NCI-H510A (cell line): ENCODE measurements at regions not wholly inside any gene's neighbourhood (a gene's known extent, or its start where the extent isn't known, plus 50 kb on each side); places are given as distances from the start of the nearest gene placed in this dataset.

Source experiments
- DNase-seq: peaks from one replicate; lab custom pipeline; 2025; lab: John Stamatoyannopoulos, UW

DNA sequence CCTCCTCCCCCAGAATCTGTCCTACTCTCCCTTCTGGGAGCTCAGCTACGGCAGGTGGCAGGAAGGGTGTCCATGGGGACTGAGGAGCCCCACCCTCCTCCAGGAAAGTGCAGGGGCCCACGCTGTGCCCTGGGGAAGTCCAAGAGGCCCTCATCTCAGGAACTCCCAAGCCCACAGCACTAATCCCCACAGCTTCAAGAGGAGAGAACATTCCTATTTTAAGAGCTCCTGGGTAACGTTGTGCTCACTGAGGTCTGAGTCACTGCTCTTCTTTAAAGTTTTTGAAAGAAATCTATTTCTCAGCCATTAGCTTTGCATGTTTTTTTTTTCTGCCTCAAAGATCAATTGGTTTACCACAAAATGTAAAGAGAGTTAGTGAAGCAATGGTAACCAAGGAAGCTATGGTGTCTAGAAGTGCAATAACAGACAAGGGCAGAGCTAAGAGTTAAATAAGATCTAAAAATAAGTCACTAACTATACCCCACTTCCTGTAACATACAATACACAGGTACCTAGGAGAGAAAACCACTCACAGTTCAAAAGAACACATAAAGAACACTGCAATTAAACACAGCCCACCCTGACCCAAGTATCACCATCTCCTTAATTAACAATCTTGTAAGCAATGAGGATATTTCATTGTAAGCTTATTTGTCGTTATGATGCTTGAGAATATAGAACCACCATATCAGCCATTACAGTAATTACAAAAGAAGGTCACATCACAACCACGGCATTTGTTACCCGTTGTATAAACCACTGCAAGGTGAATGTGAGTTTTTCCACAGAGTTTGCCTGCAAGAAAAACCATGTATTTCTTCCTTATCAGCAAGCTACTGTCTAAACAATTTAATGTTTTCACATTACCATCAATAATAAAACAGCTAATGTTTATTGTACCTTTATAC is 382.3 kb upstream of the SLC30A5 start:
- no peak for DNase-seq

DNA sequence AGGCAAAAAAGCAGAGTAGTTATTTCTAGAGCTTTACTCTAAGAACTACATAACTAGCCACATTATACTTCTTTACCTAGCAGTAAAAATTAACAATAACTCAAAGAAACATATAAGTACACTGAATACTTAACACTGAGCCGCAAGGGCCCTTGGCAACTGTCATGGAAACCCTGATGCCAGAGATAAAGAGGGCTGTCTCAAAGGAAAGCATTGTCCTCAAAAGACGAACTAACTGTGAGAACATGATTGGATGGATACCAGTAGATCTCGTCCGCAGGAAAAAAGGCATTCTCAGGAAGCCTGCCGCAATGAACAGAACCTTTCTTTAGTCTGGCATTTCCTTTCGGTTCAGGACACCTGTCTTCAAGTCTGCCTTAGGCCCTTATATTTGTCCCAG is 379.0 kb upstream of the SLC30A5 start:
- no peak for DNase-seq

DNA sequence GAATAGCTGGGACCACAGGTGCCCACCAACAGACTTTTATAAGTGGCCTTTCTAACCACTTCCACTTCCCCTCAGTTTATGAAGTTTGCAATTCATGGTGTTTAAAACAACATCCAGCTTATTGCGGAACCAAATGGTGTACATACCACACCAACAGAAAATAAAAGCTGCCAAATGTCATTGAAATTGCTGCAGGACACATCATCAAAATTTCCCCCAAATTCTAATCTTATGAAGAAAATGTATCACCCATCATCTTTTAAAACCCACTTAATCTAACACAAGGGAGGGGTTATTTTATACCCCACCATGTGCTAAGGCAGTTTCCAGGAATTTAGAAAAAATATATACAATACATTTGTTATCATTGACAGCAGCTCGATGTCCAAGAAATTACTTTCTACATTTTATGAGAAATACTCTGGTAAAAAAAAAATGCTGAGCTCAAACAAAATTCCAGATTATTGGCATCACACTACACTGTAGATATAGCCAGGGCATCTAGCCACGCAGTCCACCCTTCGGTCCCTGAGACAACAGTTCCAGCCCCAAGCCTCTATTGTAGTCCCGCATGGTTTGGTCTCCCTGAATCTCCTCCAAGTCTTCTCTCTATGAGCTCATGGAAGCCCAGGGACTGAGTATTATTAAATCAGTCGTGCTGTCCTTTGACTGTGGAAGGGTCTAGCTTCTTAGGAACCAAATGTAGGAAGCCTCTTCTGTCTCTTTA is 372.8 kb upstream of the SLC30A5 start:
- no peak for DNase-seq

DNA sequence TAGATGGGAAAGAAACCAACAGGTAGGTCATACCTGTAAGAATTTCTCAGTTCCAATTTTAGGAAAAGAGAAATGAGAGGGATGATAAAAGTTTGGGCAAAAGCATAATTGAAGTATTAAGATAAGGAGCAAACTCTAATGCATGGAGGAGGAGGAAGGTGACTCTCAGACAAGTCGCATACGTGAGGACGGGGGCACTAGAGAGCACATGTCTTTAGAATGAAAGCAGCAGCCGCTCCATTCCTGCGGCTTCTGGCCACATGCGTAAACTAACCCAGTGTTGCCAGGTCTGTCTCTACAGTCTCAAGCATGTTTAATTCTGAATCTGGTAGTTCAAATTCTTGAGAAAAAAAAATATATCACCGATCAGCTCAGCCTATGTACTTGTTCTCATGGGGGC is 371.5 kb upstream of the SLC30A5 start:
- DNase-seq, result no peak

DNA sequence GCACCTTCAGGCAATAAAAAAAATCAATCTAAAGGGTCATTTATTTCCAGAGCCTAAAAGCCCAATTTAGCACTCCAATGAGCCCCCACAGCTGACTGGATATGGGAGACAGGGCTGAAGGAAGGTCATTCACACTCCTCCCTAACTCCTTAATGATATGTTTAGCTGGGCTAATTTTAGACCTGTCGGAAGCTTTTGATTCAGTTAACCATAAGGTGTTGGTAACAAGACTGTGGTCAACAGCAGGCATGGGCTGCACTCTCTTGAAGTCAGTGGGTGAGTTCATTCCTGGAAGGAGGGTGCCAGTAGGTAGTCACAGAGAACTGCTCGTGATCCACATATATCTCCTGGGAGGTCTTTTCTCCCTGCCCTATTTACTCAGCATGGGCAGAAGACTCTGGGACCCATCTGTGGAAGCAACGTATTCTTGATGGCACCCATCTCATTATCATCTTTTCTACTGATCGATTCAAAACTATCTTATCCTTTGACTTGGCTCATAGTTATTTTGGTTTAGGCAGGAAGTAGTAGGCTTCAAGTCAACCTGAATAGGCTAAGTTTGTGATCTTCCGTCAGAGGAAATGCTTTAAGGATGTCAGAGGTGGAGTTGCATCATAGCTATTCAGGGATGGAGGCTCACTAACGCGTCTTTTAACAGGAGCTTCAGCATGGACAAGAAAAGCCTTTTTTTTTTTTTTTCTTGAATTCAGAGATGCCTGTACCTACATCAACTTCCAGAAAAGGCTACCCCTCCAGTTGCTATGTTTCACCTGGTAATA is 367.7 kb upstream of the SLC30A5 start:
- no peak for DNase-seq

DNA sequence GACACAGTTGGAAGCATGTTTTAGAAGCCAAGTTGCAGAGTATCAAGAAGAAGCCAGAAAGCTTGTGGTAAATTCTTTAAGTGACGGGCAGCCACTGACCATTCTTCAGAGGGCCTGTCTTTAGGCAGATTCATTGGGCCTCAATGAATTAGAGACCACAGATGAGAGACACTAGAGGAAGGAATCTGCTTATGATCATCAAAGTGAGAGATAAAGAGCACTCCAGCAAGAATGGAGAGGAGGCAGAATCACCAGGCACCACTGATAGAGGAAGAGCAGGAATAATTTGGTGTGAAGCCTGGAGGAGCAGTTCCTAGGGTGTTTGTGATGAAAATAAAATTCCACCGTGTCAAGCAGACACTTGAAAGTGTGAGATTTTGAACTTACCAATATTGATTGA is 365.9 kb upstream of the SLC30A5 start:
- no peak for DNase-seq

DNA sequence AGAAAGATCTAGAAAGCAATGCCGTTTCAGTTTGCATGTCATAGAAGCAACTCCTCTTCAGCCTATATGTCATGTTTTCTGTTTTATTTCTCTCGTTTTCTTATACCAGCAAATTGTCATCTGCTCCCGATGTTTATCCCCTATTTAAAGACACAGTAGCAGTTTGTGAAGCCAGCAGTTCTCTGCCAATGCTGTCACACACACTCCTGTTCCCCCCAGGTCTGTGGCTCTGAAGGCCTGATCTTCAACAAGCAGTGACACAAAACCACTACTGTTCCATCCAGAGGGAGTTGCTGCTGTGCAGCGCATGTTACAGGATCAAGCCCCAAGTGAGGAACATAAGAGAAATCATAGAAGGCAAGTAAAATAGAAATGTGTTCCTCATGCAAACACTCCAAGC is 364.1 kb upstream of the SLC30A5 start:
- DNase-seq, result no peak

DNA sequence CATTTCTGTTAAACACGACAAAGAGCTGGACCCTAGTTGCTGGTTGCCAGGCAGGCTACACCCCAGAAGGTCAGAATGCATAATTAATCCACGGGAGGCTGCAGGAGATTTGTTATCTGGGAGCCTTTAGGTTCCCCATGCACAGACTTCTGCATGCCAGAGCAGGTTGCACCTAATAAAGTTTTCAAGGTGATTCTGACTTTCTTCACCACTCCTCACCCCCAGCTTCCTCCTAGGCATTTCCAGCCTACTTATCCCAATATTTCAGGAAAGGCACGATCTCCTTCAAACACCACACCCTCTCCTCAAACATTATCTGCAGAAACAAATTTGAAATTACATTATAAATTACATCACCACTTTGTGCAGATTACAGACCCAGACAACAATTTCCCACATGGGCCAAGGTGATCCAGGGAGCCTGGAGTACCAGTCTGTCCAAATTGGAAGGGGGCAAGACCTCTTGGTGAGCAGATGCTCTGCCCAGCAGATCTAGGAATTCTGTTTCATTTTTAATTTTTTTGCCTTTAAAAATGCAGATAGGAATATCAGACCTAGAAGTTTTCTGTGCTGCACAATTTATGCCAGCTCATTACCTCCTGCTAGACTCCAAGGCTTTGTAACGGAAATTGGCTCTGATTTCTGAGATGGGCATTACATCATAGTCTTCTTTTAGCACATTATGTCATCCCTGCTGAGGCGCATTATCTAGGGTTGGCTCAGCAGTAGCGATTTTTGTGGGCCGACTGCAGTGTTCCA is 363.4 kb upstream of the SLC30A5 start:
- DNase-seq, result no peak

DNA sequence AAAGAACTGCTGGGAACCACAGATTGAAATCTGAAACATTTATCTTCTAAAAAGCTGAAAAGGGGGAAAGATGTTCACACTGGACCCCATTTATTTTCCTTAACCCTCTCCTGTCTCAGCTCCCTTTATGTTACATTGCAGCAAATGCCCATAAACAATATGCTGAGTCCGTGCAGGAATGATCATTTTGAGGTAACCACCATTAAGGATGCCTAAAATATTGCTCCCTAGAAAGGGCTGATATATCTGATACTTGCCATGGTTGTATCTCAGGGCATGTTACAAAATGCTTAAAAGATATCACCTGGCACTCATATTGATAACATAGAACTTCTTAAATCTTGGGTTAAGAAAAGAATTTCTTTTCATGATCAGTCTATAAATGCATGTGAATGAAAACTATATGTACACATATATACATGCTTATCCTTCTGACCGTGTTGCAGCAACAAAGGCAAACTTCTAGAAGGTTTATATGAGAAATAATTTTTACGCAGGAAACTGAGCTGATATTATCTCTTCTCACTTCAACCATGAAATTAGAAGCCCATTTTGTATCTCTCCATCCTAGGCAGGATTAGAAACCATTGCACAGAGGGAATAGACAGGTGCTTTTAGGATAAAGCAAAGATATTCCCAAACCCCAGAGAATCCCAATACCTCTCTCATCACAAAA is 362.7 kb upstream of the SLC30A5 start:
- DNase-seq, result no peak

DNA sequence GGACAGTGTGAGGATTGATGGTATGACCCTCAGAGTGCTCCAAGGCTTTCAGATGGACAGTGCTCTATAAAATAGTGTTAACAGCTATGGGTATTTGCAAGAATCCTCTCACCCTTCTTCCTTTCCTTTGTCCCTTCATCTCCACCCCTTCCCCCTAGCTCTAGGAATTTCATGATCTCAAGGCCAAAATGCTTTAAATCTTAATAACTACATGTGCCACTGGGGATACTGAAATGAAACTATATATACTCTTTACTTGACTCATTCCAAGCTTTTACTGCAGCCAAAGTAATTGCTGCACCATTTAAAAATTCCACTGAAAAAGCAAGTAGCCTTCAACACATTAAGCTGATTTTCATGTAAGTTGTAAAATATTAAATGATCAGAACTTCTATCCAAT is 361.6 kb upstream of the SLC30A5 start:
- DNase-seq, result no peak

DNA sequence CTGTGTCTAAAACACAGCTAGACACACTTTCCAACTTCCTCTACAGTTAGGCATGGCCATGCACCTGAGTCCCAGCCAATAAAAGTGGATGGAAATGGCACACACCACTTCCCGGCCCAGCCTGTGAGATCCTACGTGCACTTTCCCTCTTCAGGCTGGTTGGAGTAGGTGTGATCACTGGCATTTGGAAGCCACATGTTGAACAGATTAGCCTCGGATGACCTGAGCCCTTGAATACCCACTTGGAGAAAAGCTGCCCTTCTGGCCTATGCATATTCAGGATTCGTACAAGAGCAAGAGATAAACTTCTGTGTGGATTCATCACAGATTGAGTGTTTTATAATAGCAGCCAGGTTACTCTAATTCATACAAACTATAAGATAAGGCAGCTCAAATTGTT is 359.0 kb upstream of the SLC30A5 start:
- DNase-seq, result no peak

DNA sequence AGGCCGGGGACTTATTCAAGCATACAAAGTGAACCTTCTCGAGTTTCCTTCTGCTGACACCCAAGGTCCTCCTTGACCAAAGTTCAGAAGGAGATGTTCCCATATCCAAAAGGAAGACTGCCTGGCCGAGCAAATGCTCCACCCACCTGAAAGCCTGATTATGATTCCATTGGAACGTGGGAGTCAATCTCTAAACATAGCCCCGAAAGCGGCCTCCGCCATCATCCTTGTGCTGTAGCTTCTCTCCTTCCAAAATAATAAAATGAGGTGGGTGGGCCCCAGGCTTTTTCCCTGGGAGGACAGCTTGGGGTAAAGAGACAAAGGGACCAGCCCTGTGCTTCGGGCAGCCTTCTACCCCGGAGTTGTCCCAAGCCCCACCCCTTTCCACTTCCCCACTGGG is 355.6 kb upstream of the SLC30A5 start:
- DNase-seq, result no peak

DNA sequence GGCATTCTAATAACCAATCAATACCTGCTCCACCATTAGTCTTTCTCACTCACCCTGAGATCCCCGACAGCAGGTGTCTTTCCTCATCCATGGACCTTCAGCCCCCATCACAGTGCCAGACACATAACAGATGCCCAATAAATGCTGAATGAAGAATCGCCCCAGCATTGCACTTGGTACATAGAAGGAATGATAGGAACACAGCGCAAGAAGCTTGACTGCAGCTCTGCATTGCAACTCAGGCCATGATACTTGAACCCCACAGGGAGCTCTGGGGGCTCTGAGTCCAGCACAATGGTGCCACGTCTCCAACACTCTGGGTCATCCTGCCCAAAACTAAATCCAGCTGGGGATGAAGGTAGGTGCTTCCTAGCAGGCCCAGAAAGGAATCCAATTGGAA is 355.0 kb upstream of the SLC30A5 start:
- DNase-seq, result no peak

DNA sequence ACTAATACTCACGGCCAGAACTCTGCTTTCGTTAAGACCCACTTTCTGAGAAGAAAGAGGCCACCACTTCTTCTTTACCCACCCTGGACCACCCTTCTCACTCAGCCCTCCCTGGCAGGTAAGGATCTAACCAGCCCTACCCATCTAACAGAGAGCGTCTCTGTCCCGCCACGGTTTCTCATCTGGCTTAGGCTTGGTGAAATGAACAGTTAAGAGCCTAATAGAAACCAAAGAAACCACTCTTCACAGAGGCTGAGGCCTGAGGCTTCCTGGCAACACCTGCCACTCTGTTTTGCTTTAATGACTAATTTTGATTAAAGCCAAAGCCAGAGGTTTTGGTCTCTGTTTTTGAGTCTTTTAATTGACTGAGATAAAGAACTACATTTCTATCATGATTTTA is 354.1 kb upstream of the SLC30A5 start:
- DNase-seq, result no peak

DNA sequence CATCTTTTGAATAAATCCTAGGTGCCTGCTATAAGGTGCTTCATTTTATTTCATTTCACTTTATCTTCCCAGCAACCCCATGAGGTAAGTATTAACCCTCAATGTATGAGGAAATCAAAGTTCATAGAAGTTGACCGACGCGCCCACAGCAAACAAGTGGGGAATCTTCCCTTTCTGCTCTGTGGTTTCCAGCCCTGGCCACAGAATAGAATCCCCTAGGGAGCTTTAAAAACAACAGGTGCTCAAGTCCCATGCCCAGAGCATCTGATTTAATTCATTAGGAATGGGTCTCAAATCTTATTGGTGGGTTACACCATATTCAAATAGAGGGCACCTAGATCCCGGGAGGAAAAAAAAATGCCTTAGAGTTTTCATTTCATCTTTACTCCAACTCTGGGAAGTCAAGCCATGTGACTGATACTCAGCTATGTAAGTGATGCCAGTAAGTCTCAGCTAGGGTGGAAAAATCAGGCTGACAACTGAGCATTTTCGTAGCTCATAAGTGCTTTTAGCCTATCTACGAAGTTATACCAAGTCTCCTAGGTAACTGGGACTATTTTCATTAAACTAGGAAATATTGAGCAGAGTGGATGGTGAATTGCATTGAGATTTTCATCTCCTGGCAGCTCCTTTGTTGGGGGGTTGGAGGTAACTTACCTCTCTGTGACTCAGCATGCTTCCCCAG is 353.4 kb upstream of the SLC30A5 start:
- DNase-seq, result no peak

DNA sequence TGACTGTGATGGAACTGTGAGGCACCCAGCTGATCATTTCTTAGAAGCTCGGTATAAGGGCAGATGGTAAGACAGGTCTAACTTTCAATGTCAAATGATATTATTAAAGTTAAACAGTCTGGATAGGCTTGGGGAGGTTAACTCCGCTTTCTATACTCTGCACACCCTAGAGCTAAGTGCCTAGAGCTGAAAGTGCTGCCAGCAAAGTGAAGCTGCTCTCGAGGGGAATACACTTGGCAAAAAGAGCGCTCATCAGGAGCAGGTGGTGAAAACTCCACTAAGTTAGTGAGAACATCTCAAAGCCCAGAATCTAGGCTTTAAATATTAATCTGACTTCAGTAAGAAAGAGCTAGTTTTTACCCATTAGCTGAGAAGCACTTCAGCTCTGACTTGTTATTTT is 349.6 kb upstream of the SLC30A5 start:
- no peak for DNase-seq

DNA sequence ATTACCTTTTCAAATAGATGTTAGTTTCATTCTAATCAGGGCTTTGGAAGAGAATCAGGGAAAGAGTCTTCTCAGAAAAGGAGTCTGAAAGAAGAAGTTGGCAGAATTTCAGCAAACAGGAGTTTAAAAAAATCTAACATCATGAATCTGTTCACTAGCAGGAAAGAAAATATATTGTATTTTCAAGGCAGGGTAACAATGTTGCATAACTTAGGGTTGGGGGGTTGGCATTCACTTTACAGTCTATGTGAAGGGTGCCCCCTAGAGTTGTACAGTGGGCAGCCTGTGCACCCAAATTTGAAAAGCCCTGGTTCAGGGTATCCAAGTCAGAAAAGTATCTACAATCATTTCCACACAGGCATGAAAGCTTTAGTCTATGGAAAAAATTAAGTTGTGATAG is 348.4 kb upstream of the SLC30A5 start:
- no peak for DNase-seq

DNA sequence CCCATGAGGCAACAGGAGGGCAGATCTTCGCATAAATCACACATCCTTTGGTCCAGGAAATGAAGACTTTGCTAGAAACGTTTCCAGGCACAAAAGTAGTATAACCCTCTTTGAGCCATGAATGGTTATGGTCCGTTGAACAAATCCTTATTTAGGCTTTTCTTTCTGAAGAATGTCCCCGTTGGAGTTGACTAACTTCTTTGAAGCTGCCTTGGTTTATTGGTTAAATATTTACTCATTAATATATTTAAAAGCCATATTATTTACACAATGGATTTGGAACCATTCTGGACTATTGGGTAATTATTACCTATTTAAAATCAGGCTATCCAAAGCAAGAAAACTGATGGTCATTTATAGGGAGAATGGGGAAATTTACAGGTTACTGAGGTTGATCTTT is 347.6 kb upstream of the SLC30A5 start:
- DNase-seq, result no peak

DNA sequence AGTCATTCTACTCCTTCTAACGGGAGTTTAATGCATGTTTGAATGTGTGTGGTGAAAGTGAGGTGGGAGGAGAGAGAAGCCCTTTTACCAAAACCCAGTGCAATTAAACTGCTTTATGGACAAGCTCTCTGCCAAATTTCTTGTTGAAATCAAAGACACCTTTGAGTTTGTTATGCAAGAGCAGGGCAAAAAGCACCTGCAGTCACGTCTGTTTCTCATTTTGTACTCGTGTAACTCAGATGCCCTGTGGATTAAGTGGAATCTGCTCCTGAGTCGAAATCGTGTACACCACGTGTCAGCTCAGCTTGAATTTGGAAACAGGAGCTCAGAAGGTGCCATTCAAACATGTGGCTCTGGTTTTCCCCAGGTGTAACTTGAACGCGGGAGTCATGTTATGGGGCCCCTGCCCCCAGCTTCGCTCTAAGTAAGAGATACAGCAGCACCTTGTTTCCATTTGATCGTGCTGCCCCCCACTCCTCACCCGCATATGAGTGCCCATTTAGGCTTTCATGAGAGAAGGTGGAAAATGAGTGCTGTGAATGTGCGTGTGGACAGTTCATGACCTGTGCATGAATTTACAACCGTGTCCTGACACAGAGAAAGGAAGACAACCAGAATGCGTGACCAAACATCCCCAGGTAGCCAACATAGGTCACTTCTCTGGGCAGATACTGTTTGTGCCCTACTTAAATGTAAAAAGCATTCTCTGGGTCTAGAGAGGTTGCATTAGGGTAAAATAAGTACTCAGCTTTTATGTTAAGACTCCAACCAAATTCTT is 347.0 kb upstream of the SLC30A5 start:
- DNase-seq, result no peak

DNA sequence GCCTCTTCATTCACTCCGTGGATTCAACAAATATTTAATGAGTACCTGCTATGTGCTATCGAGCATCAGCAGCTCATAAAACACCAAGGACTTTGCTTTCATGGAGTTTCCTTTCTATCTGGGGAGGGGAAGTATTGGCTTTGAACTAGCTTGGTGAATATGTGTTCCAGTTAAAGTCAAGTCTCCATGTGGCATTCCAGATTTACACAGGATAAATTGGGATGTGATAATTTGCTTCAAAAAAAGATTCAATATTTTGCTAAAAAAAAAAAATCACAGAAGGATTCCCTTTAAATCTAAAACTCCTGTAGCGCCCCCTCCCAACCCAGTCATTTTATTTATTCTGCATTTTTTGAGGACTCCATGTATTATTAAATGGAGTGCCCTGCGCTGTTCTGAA is 346.3 kb upstream of the SLC30A5 start:
- DNase-seq, result no peak
